Neutrophil (primary cell): ENCODE measurements at regions not wholly inside any gene's neighbourhood (a gene's known extent, or its start where the extent isn't known, plus 50 kb on each side); places are given as distances from the start of the nearest gene placed in this dataset.
"Not testable (repeated sequence)": the region's sequence is repeated elsewhere in the genome, so short reads cannot be mapped to it uniquely, and the experiment has no call there.

Source experiments
- H3K27ac ChIP-seq: fragments of 200-600 bp; sonication (generic); 2 replicates; pipeline ENCODE4 v1.5.1; 2016; ENCODE audit warnings: mild to moderate bottlenecking, moderate library complexity
- H3K27me3 ChIP-seq: fragments of 200-600 bp; sonication (generic); 2 replicates; pipeline ENCODE4 v1.6.0; 2016; ENCODE audit warnings: mild to moderate bottlenecking
- H3K36me3 ChIP-seq: fragments of 200-600 bp; sonication (generic); 2 replicates; pipeline ENCODE4 v1.5.1; 2017
- H3K4me1 ChIP-seq, 2 experiments: fragments of 200-600 bp in 1 of 2; sonication (generic) in 1 of 2; 1 replicate in 1 of 2; 2 replicates in 1 of 2; pipeline versions ENCODE4 v1.5.1 to v1.6.1; 2013 to 2016; ENCODE audit warnings: low read depth in 1 of 2, low read length in 1 of 2, mild to moderate bottlenecking in 1 of 2, moderate library complexity in 1 of 2; ENCODE audit not compliant: control insufficient read depth in 1 of 2, insufficient read depth in 1 of 2
- H3K4me3 ChIP-seq, 2 experiments: fragments of 200-600 bp in 1 of 2; sonication (generic) in 1 of 2; 1 replicate in 1 of 2; 2 replicates in 1 of 2; pipeline ENCODE4 v1.5.1; 2013 to 2016; ENCODE audit warnings: low read depth in 1 of 2, low read length in 1 of 2, mild to moderate bottlenecking in 1 of 2, moderate library complexity in 1 of 2
- H3K9me3 ChIP-seq: fragments of 200-600 bp; sonication (generic); 2 replicates; pipeline ENCODE4 v1.5.1; 2016

DNA sequence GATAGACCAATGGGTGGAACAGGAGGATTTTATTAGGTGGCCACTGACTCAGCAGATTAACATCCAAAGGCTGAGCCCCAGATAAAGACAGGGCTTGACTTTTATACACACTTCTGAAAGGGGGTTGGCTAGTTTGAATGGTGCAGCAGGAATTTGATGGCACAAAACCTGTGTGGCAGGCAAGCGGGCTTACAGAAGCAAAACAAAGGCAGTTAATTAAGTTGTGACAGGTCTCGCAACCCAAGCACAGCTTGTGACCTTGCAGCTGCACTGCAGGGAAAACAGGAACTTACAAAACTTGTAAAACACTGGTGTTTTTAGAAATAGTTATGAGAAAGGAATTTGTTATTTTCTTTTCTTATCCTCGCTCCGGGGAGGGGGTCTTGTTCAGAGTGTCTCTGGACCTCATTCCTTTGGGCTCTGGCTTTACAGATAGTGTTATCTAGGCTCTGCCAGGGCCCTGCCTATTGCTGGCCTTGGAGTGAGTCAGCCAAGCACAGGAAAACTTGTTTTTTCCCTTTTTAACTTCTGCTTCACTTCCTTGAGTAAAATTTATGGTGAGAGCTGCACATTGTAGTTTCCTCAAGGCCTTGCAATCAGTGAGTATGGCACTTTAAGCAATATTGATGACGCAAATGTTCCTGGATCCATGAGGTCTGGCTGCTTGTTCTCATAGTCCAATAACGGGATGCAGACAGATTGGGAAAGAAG, 457.1 kb downstream of the TGIF2LY start:
- H3K27ac ChIP-seq: peak overlapping the region; percentile 78
- not testable (repeated sequence) for H3K27me3 ChIP-seq, H3K36me3 ChIP-seq, H3K4me1 ChIP-seq, H3K9me3 ChIP-seq, H3K4me3 ChIP-seq
